ENCODE measurements at regions not wholly inside any gene's neighbourhood (a gene's known extent, or its start where the extent isn't known, plus 50 kb on each side); places are given as distances from the start of the nearest gene placed in this dataset.

DNA sequence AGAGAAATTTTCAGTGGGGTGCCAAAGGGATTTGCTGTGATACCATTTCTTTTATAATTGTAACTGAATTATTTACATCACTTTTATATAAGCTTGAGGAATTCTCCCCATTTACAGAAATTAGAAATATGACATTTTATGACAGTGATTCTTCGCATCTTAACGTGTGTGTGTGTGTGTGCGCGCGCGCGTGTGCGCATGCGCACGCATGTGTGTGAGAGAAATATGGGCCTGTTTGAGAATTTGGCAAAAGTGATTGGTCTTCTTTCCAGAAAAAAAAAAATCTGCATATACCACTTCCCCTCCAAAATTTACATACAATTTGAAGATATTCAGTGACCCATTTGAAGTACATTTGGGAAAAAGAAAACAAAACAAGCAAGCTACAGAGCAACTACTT is 190.7 kb upstream of the PDE4D start:
- Histone ChIP-seq H3K27me3 (ENCODE audit: insufficient read depth, low read length) (no peaks in the 10 kb centered on the region), H3K23me2 (ENCODE audit: insufficient read length, low read depth, low read length, poor library complexity, severe bottlenecking) (no peaks in the 10 kb centered on the region), H3K9me3 (ENCODE audit: control insufficient read depth, low read depth, low read length) (no peaks in the 10 kb centered on the region), H4K91ac (ENCODE audit: insufficient read length, low read depth, low read length) (no peak overlapping the region), H3K23ac (ENCODE audit: insufficient read length, low read depth, low read length) (no peak overlapping the region), H4K5ac (ENCODE audit: insufficient read length, low read depth, low read length) (no peak overlapping the region), H2AFZ (ENCODE audit: low read length) (no peak overlapping the region), H3K4ac (ENCODE audit: low read depth, low read length) (no peak overlapping the region), H2BK120ac (ENCODE audit: low read depth, low read length, poor library complexity, severe bottlenecking) (no peak overlapping the region), H2BK15ac (ENCODE audit: low read depth, low read length) (no peak overlapping the region), H3K79me1 (ENCODE audit: insufficient read depth, low read depth, low read length, poor library complexity, severe bottlenecking) (no peaks in the 10 kb centered on the region), H3K4me2 (ENCODE audit: insufficient read depth, insufficient read length, low read length) (no peak overlapping the region), H3K79me2 (ENCODE audit: insufficient read depth, low read length) (no peaks in the 10 kb centered on the region), H2AK5ac (ENCODE audit: insufficient read length, low read length) (no peak overlapping the region), H3K14ac (ENCODE audit: insufficient read depth, low read length) (no peak overlapping the region), H4K20me1 (ENCODE audit: control insufficient read depth, insufficient read depth, insufficient read length) (no peaks in the 10 kb centered on the region), H2BK12ac (ENCODE audit: insufficient read length, low read depth, low read length) (no peak overlapping the region), H3T11ph (ENCODE audit: low read length) (no peak overlapping the region), H3K27ac (ENCODE audit: insufficient read length, low read depth, low read length) (no peak overlapping the region), H3K56ac (ENCODE audit: insufficient read length, low read depth, low read length) (no peak overlapping the region), H3K4me1 (ENCODE audit: insufficient read depth, low read length) (no peaks in the 10 kb centered on the region), H2BK20ac (ENCODE audit: low read depth, low read length, poor library complexity, severe bottlenecking) (no peak overlapping the region), H4K8ac (replicated peaks; ENCODE audit: insufficient read length, low read depth, low read length) (no peak overlapping the region), H3K9ac (ENCODE audit: extremely low read depth, insufficient read length, low read length) (no peak overlapping the region), H2BK5ac (ENCODE audit: insufficient read length, low read length) (no peak overlapping the region), H3K18ac (ENCODE audit: insufficient read length, low read depth, low read length) (no peak overlapping the region)
- no CpG with 5 or more reads among the region's 10 CpGs for WGBS (ENCODE audit: extremely low coverage, insufficient read length, low lambda C conversion rate)
- Mint-ChIP-seq H3K27ac (no peak overlapping the region), H3K9me3 (peaks cover 4 to 19% of the 10 kb centered on the region in 2 experiments; a peak in 4 of 5 replicates), H3K27me3 (ENCODE audit: low read depth) (no peaks in the 10 kb centered on the region), H3K4me3 (no peak overlapping the region), H3K36me3 (ENCODE audit: insufficient read depth in 1 of 3, low read depth in 3 of 3) (peaks cover 2 to 14% (median 5%) of the 10 kb centered on the region in 3 experiments; a peak in 6 of 7 replicates), H3K4me1 (peaks cover 2 to 5% of the 10 kb centered on the region in 2 experiments; a peak in 2 of 4 replicates)
- TF ChIP-seq, protein P1, sequence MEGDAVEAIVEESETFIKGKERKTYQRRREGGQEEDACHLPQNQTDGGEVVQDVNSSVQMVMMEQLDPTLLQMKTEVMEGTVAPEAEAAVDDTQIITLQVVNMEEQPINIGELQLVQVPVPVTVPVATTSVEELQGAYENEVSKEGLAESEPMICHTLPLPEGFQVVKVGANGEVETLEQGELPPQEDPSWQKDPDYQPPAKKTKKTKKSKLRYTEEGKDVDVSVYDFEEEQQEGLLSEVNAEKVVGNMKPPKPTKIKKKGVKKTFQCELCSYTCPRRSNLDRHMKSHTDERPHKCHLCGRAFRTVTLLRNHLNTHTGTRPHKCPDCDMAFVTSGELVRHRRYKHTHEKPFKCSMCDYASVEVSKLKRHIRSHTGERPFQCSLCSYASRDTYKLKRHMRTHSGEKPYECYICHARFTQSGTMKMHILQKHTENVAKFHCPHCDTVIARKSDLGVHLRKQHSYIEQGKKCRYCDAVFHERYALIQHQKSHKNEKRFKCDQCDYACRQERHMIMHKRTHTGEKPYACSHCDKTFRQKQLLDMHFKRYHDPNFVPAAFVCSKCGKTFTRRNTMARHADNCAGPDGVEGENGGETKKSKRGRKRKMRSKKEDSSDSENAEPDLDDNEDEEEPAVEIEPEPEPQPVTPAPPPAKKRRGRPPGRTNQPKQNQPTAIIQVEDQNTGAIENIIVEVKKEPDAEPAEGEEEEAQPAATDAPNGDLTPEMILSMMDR (conservative IDR thresholded peaks at IDR 0.05), result no peak
- DNase-seq, result no peak

All from H9 (cell line).